B cell (primary cell): ENCODE measurements at regions not wholly inside any gene's neighbourhood (a gene's known extent, or its start where the extent isn't known, plus 50 kb on each side); places are given as distances from the start of the nearest gene placed in this dataset.

Experiments
- EZH2 ChIP-seq: IDR thresholded peaks from 2 replicates; pipeline ENCODE4 v1.6.1; 2012; ENCODE audit warnings: borderline replicate concordance, low read depth, mild to moderate bottlenecking, moderate library complexity, low read length; ENCODE audit not compliant: insufficient read depth, poor library complexity, severe bottlenecking
- TF ChIP-seq, protein P1 (sequence below): fragments of 200-600 bp; IDR thresholded peaks from one replicate; pipeline ENCODE4 v1.8.0; 2022; ENCODE audit warnings: antibody characterized with exemption, mild to moderate bottlenecking

DNA sequence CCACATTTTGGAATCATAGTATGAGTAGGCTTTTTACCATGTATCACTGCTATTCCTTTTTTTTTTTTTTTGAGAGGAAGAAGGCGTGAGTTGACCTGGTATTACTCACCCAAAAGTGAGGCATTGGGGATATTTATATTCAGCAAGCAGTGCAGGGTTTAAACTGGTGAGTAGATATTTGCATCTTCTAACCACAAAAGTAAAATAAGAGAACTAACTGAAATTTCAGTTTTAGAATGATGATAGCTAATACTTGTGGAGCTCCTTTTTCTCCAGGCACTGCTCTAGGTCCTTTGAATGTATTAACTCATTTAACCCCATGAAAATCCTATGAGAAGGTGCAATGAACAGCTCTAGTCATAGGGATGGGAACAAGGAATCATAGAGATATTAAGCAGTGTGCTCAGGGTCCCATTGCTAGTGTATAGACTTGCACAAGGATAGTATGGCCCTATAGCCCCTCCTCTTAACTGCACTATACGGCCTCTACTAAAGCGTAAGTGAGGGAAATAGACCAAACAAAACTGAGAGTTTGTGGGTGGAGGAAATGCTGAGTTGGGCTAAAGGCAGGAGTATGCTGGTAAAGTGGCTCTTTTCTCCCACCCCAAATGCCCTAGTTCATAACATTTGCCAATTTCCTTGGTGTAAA lies 104.3 kb upstream of the MAX start:
- TF ChIP-seq, protein P1, sequence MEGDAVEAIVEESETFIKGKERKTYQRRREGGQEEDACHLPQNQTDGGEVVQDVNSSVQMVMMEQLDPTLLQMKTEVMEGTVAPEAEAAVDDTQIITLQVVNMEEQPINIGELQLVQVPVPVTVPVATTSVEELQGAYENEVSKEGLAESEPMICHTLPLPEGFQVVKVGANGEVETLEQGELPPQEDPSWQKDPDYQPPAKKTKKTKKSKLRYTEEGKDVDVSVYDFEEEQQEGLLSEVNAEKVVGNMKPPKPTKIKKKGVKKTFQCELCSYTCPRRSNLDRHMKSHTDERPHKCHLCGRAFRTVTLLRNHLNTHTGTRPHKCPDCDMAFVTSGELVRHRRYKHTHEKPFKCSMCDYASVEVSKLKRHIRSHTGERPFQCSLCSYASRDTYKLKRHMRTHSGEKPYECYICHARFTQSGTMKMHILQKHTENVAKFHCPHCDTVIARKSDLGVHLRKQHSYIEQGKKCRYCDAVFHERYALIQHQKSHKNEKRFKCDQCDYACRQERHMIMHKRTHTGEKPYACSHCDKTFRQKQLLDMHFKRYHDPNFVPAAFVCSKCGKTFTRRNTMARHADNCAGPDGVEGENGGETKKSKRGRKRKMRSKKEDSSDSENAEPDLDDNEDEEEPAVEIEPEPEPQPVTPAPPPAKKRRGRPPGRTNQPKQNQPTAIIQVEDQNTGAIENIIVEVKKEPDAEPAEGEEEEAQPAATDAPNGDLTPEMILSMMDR = no peak
- no peak for TF ChIP-seq EZH2
